ENCODE measurements at regions not wholly inside any gene's neighbourhood (a gene's known extent, or its start where the extent isn't known, plus 50 kb on each side); places are given as distances from the start of the nearest gene placed in this dataset.

- Histone ChIP-seq H3K9me3 (replicated peaks; ENCODE audit: control insufficient read depth, insufficient read depth, low read depth, low read length) (no peaks in the 10 kb centered on the region), H3K4me2 (ENCODE audit: insufficient read depth, low read length) (no peak overlapping the region), H3K27ac (ENCODE audit: extremely low read depth, low read depth, low read length) (no peak overlapping the region), H3K9me1 (ENCODE audit: control insufficient read depth, insufficient read depth, low read length) (no peaks in the 10 kb centered on the region), H4K20me1 (replicated peaks; ENCODE audit: control insufficient read depth, insufficient read depth, low read length) (no peaks in the 10 kb centered on the region), H3K36me3 (ENCODE audit: control insufficient read depth, insufficient read depth, low read length) (no peaks in the 10 kb centered on the region), H3K27me3 (ENCODE audit: control insufficient read depth in 2 of 2, insufficient read depth in 2 of 2, low read length in 2 of 2) (peaks cover 19 to 59% of the 10 kb centered on the region in 2 experiments), H2AFZ (ENCODE audit: low read depth, low read length) (no peak overlapping the region), H3K79me2 (ENCODE audit: control insufficient read depth, insufficient read depth, low read length) (no peaks in the 10 kb centered on the region), H3K9ac (ENCODE audit: insufficient read depth in 1 of 2, low read depth in 2 of 2, low read length in 2 of 2) (no peak overlapping the region), H3K4me1 (replicated peaks in 1 of 2; ENCODE audit: control insufficient read depth in 2 of 2, insufficient read depth in 2 of 2, low read length in 2 of 2) (no peaks in the 10 kb centered on the region), H3K4me3 (no peak overlapping the region)
- 0% methylated on average over 3 of the region's 4 CpGs for whole genome bisulfite sequencing (ENCODE audit: insufficient coverage, low coverage, missing lambda C conversion rate)
- no peak for TF ChIP-seq HDAC6 (IDR thresholded peaks at IDR 0.05; ENCODE audit: low read depth, low read length)
- no peak for TF ChIP-seq ZNF589 (CRISPR knock-in tag; IDR thresholded peaks at IDR 0.05; ENCODE audit: low read depth)
- no peak for TF ChIP-seq SP1 (CRISPR knock-in tag; IDR thresholded peaks at IDR 0.05)
- TF ChIP-seq THRAP3 (IDR thresholded peaks at IDR 0.05; ENCODE audit: borderline replicate concordance): no peak
- TF ChIP-seq SPI1 (IDR thresholded peaks at IDR 0.05; ENCODE audit: borderline replicate concordance, low read depth, low read length): no peak
- no peak for TF ChIP-seq ZNF586 (CRISPR knock-in tag; conservative IDR thresholded peaks at IDR 0.05)
- FAIRE-seq (no peak), DNase-seq (ENCODE audit: extremely low read depth in 1 of 4, low spot score in 3 of 4) (no peak), ATAC-seq (no peak)
- intact Hi-C loops (cut with micrococcal nuclease) (no loop called here), in situ Hi-C loops (cut with MboI) (no loop called here)
- ChIA-PET CTCF (ENCODE audit: low intra/inter-chr PET ratio) (no interaction called here), POLR2A (interaction anchor here (0.7 to 0.9 kb wide), 2 partner anchors 10 to 596 kb away, joined by 3 read pairs; no protein-coding TSS in a partner anchor)
- no TSS peak for BruUV-seq (replicated peaks)
Measured at GRCh38 chr2:201970786-201971108, 62.9 kb upstream of the FZD7 start.

- Histone ChIP-seq H3K4me2 (ENCODE audit: insufficient read depth, low read length) (no peak overlapping the region), H3K4me1 (replicated peaks in 1 of 2; ENCODE audit: control insufficient read depth in 2 of 2, insufficient read depth in 2 of 2, low read length in 2 of 2) (no peaks in the 10 kb centered on the region), H2AFZ (ENCODE audit: low read depth, low read length) (no peak overlapping the region), H4K20me1 (replicated peaks; ENCODE audit: control insufficient read depth, insufficient read depth, low read length) (no peaks in the 10 kb centered on the region), H3K36me3 (ENCODE audit: control insufficient read depth, insufficient read depth, low read length) (no peaks in the 10 kb centered on the region), H3K27me3 (ENCODE audit: control insufficient read depth in 2 of 2, insufficient read depth in 2 of 2, low read length in 2 of 2) (peaks cover 19 to 55% of the 10 kb centered on the region in 2 experiments), H3K9me1 (ENCODE audit: control insufficient read depth, insufficient read depth, low read length) (no peaks in the 10 kb centered on the region), H3K79me2 (ENCODE audit: control insufficient read depth, insufficient read depth, low read length) (no peaks in the 10 kb centered on the region), H3K27ac (ENCODE audit: extremely low read depth, low read depth, low read length) (no peak overlapping the region), H3K4me3 (no peak overlapping the region), H3K9ac (ENCODE audit: insufficient read depth in 1 of 2, low read depth in 2 of 2, low read length in 2 of 2) (no peak overlapping the region), H3K9me3 (replicated peaks; ENCODE audit: control insufficient read depth, insufficient read depth, low read depth, low read length) (no peaks in the 10 kb centered on the region)
- in situ Hi-C loops (cut with MboI) (no loop called here), intact Hi-C loops (cut with micrococcal nuclease) (no loop called here)
- no TSS peak for BruUV-seq (replicated peaks)
- 3% methylated on average over 4 of the region's 5 CpGs for WGBS (ENCODE audit: insufficient coverage, low coverage, missing lambda C conversion rate)
- ATAC-seq (no peak), FAIRE-seq (no peak), DNase-seq (ENCODE audit: extremely low read depth in 1 of 4, low spot score in 3 of 4) (no peak)
- ChIA-PET CTCF (ENCODE audit: low intra/inter-chr PET ratio) (no interaction called here), POLR2A (interaction anchor here (0.6 to 0.9 kb wide), 3 partner anchors 10 to 595 kb away, joined by 3 to 4 read pairs (median 3); partner anchors contain the start of gene ALS2)
- TF ChIP-seq FUS (optimal IDR thresholded peaks at IDR 0.05; ENCODE audit: low read depth, low read length) (no peak), ZNF444 (CRISPR knock-in tag; IDR thresholded peaks at IDR 0.05) (no peak), RB1 (IDR thresholded peaks at IDR 0.05; ENCODE audit: low read depth) (no peak), ZNF644 (tag; IDR thresholded peaks at IDR 0.05; ENCODE audit: low read depth) (no peak), BCOR (IDR thresholded peaks at IDR 0.05) (no peak), ZNF134 (CRISPR knock-in tag; conservative IDR thresholded peaks at IDR 0.05) (no peak), CBFA2T2 (conservative IDR thresholded peaks at IDR 0.05) (no peak), NCOA2 (IDR thresholded peaks at IDR 0.05; ENCODE audit: partially characterized antibody in 2 of 2) (no peak), MCM7 (IDR thresholded peaks at IDR 0.05) (no peak), RBM34 (IDR thresholded peaks at IDR 0.05; ENCODE audit: borderline replicate concordance, insufficient read depth, low read length) (no peak)
- TF ChIP-seq, protein P1, sequence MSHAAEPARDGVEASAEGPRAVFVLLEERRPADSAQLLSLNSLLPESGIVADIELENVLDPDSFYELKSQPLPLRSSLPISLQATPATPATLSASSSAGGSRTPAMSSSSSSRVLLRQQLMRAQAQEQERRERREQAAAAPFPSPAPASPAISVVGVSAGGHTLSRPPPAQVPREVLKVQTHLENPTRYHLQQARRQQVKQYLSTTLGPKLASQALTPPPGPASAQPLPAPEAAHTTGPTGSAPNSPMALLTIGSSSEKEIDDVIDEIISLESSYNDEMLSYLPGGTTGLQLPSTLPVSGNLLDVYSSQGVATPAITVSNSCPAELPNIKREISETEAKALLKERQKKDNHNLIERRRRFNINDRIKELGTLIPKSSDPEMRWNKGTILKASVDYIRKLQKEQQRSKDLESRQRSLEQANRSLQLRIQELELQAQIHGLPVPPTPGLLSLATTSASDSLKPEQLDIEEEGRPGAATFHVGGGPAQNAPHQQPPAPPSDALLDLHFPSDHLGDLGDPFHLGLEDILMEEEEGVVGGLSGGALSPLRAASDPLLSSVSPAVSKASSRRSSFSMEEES (CRISPR knock-in tag; IDR thresholded peaks at IDR 0.05): no peak
Measured at GRCh38 chr2:201971531-201972228, 62.0 kb upstream of the FZD7 start.

Measured in K562 (cell line).